ENCODE measurements at regions not wholly inside any gene's neighbourhood (a gene's known extent, or its start where the extent isn't known, plus 50 kb on each side); places are given as distances from the start of the nearest gene placed in this dataset.

GRCh38 chr16:5571446-5571845 lies 473.9 kb upstream of the EEF2KMT start:
- no peak for TF ChIP-seq CTCF (IDR thresholded peaks at IDR 0.05)
- TF ChIP-seq POLR2A (IDR thresholded peaks at IDR 0.05), result no peak
- no peak for TF ChIP-seq POLR2AphosphoS5 (IDR thresholded peaks at IDR 0.05)

Data from transverse colon (tissue), 4 donors.